AG20443 (cell line): ENCODE measurements at regions not wholly inside any gene's neighbourhood (a gene's known extent, or its start where the extent isn't known, plus 50 kb on each side); places are given as distances from the start of the nearest gene placed in this dataset.

Experiments
- DNase-seq: peaks from one replicate; pipeline ENCODE4 v3.0.0; 2012; ENCODE audit warnings: low spot score, mixed read lengths

DNA sequence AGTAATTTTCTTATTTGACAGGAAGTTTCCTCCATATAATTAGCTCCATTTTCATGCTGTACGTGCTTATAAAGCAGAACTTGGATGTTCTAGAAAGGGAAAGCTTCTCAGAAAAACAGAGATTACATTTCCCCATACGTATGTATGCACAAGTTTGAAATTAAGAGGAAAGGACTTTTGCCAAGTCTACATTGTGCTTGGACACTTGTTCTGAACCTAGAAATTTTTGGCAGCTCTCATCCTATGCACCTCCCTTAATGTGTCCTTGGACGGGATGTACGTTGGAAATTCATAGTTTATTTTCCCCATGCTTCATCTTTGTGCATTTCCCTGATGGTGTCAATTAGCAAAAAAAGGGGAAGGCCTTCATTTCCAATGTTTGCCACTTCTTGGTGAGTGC is 322.7 kb downstream of the BLID start:
- no peak for DNase-seq

DNA sequence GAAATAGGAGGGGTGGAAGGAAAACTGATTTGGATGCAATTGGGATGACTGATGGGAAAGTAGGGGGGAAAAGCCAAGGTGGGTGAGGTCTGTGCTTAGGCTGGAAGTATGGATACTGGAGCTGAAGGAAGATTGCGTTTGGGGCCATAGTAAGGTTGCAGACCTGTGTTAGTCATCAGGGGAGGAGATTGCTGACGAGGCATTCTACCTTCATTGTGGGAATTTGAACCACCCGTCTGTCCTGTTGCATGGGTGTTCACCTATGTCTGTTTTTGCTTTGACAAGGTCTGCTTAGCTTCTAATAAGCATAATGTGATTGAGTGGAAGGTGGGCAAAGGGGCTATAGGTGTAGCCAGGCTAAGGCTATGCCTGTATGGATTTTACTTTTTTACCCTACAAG is 323.8 kb downstream of the BLID start:
- no peak for DNase-seq

DNA sequence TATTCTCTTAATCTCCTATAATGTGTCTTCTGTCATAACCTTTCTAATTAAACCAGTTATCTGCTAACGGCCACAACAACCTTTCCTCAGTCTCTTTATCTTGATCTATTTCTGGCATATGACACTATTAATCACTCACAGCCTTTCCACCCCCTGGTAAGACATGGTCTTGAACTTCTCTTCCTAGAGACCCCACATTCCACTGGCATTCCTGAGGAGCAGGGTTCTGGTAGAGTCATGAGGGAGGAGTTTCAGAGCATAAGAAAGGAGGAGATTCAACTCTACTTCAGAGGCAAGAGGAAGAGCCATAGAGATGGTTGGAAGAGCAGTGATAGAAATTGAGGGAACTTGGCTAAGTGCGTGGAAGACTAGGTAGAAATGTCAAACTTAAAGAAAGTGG is 325.6 kb downstream of the BLID start:
- DNase-seq, result no peak

- DNase-seq, result no peak
Observed at GRCh38 chr11:121780971-121781370, 328.2 kb upstream of the SORL1-AS1 start.

- DNase-seq, result no peak
Observed at GRCh38 chr11:121777056-121777455, 324.3 kb upstream of the SORL1-AS1 start.

- no peak for DNase-seq
Observed at GRCh38 chr11:121775276-121775675, 322.5 kb upstream of the SORL1-AS1 start.

DNA sequence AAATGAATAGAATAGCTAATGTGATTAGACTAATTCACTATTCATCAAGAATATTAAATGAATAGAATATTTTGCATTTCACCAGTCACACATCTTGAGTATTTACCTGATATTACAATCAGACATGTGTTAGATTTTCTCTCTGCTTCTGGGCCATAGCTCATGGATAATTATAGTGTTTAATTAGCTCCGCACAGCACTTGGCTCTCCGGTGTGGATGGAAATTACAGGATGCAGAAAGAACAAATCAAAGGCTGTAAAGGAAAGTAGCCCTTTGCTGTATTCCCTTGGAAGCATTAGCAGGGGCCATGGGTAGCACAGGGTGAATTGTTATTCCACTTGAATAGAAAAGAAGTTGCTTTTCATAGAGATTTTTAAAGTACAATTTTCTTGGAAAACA is 320.3 kb upstream of the SORL1-AS1 start:
- no peak for DNase-seq

- DNase-seq, result no peak
Observed at GRCh38 chr11:121770939-121771595, 318.3 kb upstream of the SORL1-AS1 start.

DNA sequence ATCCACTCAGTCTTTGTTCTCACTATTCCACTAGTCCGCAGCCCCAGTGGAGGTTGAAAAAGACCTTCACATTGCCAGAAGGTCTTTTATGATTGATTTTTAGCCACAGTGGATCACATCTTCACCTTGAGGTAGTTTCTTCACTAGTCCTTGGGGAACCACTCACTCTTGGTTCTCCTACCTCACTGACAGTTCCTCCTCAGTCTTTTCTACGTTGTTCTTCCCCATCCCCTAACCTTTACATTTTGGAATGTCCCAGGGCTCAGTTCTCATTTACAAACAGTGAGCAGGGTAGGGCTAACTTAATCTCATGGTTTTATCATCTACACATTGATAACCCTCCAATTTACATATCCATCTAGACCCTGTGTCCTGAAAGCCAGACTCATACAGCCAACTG is 316.4 kb upstream of the SORL1-AS1 start:
- DNase-seq, result no peak

DNA sequence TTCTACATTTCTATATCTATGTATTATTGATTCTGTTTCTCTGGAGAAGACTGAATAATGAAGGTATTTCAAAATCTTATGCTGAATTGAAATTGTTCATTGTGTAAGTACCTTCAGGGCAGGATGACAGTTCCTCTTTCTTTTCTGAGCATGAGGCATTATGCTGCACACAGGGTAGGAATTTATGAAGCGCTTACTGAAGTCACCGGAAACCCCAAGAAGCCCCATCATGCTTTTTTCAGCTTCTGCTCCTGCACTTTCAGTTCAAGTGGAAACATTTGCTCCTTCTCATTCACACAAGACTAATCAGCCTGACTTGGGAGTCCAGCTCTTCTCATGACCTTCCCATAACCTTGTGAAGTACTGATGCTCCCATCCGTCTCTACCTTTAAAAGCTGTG is 314.7 kb upstream of the SORL1-AS1 start:
- no peak for DNase-seq

GRCh38 chr11:121766991-121767390 is 314.2 kb upstream of the SORL1-AS1 start:
- DNase-seq, result no peak

DNA sequence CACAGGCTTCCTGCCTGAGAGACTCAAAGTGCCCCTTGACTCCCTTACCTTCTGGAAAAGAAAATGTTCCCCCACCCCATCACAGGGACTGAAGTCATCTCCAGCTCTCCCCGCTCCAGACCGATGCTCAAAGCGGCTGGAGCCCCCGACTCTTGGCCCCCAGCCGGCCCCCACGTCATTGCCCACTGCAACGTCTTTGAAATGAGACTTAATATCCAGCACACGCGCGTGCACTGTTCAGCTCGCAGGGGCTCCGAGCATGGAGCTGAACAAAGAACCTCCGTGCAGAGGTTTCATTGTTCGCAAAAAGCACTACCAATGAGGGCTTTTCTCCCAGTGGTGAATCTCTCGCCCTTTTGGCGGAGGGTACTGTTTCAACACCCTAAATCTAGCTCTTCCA is 313.4 kb upstream of the SORL1-AS1 start:
- no peak for DNase-seq

GRCh38 chr11:121763526-121763925 is 310.8 kb upstream of the SORL1-AS1 start:
- DNase-seq, result no peak

- peak; percentile 39 for DNase-seq
Observed at GRCh38 chr11:121762820-121763219, 310.1 kb upstream of the SORL1-AS1 start.

GRCh38 chr11:121761186-121761585 is 308.4 kb upstream of the SORL1-AS1 start:
- DNase-seq, result no peak

GRCh38 chr11:121757480-121758125 is 304.8 kb upstream of the SORL1-AS1 start:
- DNase-seq, result peak; percentile 41

GRCh38 chr11:121755906-121756305 is 303.1 kb upstream of the SORL1-AS1 start:
- no peak for DNase-seq

DNA sequence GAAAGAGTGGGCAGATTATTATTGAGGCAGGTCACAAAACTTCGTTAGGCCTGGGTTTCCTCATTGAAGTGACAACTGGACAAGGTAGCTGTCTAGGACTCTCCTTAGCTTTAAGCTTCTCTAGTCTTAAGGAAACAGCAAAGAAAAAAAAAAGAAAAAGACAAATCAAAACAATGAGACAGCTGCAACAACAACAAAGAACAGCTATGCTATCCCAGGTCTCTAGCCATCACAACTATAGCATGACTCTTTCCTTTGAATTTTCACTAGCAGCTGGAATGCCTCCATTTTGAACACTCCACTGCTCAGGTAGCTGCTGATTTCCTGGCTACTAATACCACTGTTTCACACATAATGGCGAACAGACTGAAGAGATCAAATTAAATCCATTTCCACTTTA is 302.4 kb upstream of the SORL1-AS1 start:
- DNase-seq, result no peak

GRCh38 chr11:121754598-121754997 is 301.8 kb upstream of the SORL1-AS1 start:
- no peak for DNase-seq

GRCh38 chr11:121749691-121750090 is 296.9 kb upstream of the SORL1-AS1 start:
- no peak for DNase-seq

DNA sequence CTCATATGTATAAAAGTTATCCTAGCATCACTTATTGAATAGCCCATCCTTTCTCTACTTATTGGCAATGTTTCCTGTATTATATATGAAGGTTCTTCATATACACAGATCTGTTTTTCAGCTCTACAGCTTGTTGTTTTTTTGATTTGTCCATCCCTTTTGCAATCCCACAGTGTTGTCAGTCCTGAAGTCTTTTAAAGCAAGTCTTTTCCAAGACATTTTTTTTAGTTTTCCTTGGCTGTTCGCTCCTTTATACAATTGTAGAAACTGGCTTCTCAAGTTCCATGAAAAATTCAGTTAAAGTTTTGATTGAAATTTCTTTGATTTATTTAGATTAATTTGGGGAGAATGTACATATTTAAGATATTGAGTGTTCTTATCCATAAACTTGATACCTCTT is 295.3 kb upstream of the SORL1-AS1 start:
- no peak for DNase-seq

GRCh38 chr11:121743285-121743684 is 290.5 kb upstream of the SORL1-AS1 start:
- no peak for DNase-seq

GRCh38 chr11:121741761-121742361 is 289.1 kb upstream of the SORL1-AS1 start:
- peak; percentile 61 for DNase-seq

GRCh38 chr11:121741351-121741760 is 288.6 kb upstream of the SORL1-AS1 start:
- no peak for DNase-seq
